ENCODE measurements at regions not wholly inside any gene's neighbourhood (a gene's known extent, or its start where the extent isn't known, plus 50 kb on each side); places are given as distances from the start of the nearest gene placed in this dataset.

DNA sequence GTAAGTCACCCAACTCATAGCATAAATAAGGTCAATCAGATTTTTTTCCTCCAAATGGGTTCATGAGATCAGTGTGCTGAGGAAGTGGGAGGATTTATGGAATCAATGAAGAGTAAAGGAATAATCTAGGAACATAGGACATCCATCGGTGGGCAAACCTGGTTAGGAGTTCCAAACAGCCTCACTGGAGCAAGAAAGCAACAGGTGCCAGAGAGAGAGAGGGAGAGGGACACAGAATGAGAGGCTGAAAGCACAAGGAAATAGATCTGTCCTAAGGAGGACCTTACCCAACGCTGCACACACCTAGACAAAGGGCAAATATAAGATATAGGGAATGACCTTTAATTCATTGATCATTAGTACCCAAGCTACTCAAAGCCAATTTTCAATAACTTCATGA lies 119.5 kb upstream of the ANKRD1 start:
- DNase-seq: no peak

DNA sequence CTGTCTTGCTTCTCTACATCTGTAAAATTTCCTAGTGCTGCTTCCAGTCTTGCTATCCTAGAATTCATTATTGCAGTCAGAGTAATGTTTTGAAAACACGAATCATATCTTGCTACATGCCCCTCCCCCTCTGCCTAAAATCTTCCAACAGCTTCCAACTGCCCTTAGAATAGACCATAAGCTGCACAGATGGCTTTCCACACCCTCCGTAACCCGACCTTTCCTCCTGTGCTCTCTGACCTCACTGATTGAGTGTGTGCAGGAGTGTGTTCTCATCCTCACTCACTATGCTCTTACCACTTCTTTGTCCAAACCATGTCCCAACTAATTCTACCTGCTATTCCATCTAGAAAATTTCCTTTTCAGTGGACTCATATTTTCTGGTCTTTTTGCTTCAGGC lies 121.2 kb upstream of the ANKRD1 start:
- no peak for DNase-seq

DNA sequence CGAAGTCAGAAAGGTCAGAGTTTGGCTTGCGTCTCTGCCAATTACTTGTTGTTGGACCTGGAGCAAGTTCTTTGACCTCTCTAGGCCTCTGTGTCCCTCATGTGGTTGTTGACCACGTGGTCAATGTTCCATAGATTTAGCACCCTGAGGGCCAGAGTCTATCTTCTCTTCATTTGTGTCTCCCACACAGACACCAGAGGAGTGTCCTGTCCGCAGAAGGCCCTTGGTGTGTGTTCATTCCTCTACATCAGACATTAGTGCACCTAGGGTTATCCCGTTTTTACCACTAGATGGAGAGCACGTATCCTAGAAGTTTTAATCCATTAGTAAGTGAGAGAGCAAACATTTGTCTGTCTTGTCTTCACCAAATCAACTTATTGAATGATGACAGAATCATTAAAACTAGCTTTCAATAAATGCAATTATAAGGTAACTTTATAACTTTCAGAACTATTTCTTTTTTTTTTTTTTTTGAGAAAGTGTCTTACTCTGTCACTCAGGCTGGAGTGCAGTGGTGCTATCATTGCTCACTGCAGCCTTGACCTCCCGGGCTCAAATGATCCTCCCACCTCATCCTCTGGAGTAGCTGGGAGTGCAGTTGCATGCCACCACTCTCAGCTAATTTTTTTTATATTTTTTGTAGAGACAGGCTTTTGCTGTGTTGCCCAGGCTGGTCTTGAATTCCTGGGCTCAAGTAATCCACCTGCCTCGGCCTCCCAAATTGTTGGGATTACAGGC lies 122.5 kb upstream of the ANKRD1 start:
- no peak for DNase-seq

DNA sequence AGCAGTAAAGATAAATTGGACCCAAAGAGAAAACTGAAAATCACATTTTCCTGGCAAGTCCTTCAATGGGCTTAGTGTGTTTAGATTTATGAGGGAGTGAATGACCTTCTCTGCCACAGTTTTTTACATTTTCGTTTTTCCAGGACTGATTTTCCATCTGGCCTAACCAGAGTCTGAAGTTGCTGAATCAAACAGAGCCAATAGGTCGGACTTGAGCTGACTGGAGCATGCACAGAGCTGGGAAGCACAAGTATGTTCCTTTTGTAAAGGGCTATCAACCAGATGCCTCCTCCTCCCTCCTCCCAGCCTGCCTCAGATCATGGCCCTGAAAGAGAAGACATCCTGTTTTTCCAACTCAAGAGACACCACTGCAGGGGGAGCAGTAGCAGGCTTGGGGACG lies 126.0 kb upstream of the ANKRD1 start:
- DNase-seq: no peak

DNA sequence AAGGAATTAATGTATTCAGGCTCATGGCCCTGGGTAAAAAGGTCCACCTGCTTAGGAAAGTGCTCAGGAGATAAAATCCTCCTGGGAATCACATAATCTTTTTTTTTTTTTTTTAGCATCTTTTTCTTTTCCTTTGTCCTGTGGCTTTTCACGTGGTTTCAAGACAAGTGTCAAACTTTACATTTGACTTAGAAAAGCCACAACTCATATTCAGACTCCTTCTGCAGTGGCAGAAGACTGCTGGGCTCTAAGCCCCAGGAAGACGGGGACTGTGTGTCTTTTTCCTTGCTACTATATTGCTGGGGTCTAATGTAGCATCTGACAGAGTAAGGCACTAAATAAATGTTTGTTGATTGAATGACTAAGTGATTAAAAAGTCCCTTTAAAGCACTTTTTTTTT lies 127.5 kb upstream of the ANKRD1 start:
- no peak for DNase-seq

DNA sequence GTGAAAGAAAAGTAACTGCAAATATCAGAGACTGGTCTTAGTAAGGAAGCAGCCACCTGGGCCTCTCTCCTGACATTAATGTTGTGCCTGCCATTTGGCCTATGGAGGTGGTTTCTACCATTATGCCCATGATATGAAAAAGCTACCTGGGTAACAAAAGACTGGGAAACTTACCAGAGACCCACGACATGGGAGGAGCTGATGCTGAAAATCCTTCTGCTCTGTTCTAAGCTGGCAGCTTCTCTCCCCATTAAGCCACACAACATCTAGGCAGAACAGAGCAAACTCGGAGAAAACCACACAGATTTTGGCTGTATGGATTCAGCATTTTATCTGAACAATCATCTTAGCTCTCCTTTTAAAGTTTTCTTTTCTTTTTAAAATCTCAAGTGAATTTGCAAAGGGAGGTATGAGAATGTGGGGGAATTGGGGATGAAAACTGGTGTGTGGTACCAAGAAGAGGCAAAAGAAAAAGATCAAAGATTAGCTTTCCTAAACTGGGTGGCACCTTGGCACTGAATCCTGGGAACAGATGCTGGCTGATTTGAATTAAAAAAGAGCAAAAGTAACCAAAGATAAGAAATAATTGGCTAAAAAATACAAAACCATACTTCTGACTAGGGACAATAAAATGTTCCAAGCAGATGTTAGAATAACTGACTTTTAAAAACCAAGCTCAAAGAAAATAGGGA lies 128.6 kb upstream of the ANKRD1 start:
- no peak for DNase-seq

DNA sequence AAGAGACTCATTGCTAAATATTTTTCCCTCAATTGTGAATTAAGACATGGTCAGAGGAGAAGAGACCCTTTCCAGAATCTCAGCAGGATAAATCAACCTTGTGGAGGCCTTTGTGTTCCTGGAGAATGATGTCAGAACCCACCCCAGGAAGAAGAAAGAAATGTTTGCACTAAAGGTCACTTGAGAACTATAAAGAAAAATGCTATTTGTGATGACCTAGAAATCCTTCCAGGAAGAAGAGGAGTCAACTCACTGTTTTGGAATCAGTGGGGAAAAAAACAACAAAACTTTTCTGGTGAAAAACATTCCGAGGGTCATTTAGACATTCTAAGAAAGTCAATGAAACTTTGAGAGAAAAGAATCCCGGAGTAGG lies 129.1 kb upstream of the ANKRD1 start:
- DNase-seq: no peak

DNA sequence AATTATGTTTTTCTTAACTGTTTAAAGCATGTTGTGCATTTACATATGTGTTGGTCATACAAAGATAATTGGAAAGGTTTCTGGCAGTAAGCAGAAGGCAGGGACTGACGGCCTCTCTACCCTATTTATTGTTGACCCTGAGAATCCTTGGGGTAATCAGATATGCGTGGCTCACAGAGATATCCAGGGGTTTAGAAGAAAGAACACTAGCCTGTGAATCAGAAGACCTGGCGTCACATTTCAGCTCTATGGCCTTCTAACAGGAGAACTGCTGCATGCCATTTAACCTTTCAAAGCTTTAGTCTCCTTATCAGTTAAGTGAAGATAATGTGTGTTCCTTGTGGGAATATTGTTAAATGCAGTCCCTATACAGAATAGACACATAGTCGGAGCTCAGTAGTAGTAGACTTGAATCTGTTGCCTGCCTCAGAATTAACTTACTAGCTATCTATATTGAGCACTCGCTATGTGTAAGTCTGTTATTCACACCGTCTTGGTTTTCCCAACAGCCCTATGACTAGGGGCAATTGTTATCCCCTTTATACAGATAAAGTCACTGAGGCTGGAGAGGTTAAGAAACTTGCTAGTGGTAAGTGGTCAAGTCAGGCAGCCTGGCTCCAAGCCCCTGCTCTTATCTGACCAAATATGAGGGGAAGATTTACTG lies 129.6 kb upstream of the ANKRD1 start:
- DNase-seq: no peak

DNA sequence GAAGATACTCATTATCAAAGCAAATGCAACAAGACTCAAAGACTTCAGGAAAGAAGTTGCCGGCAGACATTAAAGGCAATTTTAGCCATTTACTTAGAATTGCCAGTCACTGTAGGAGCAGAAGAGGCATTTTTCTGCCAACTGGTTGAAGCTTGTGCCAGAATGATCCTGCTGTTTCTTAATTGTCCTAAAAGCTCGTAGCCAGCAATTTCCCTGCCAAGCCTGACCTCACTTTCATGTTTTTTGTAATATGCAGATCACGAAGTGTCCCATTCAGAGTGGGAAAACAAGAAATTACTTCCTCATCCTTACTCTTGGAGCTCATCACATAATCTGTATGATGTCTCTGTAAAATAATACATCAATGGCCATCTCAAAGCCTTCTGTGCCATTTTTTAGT lies 130.9 kb upstream of the ANKRD1 start:
- DNase-seq: no peak

DNA sequence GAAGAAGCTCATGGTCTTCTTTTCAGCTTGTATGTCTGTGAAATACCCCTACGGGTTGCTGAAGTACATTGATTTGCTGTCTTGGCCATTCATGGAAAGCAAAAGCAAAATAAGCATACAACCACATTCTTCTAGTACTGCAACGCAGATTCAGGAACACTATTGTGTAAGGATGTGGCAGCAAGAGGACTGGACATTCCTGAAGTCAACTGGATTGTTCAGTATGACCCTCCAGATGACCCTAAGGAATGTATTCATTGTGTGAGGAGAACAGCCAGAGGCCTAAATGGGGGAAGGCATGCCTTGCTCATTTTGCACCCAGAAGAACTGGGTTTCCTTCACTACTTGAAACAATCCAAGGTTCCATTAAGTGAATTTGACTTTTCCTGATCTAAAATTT lies 133.4 kb upstream of the ANKRD1 start:
- no peak for DNase-seq

DNA sequence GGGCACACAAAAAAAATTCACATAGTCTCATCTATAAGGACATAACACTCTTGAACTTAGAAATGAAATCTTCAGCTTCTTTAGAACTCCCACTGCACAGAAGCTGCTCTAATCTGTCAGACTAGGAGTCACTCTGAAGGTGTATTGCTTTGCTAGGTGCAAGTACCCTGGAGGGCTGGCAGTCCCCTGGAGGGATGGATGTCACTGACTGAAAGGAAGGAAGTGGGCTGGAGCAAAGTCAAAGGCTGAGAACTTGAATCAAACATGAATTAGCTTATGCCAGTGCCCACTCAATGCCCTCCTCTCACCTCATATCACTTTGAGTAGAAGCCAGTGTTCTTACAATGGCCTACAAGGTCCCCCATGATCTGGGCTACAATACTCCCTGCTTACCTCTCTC lies 140.3 kb upstream of the ANKRD1 start:
- DNase-seq: no peak

DNA sequence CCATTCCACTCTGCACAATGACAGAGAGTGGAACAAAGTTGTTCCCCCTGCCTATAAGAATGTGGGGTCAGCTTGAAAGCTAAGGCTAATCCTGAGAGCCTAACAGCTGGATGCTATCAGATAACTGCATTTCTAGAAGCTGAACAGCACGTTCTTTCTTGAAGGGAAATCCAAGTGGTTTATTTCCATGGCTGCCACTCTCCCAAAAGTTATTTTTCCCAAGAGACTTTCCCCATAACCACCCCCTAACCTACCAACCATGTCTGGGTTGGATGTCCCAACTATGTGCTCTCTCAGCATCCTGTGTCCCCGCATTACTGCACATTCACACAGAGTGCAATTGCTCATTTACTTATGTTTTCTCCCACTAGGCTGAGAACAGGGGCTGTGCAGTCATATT lies 140.7 kb upstream of the ANKRD1 start:
- DNase-seq: no peak

DNA sequence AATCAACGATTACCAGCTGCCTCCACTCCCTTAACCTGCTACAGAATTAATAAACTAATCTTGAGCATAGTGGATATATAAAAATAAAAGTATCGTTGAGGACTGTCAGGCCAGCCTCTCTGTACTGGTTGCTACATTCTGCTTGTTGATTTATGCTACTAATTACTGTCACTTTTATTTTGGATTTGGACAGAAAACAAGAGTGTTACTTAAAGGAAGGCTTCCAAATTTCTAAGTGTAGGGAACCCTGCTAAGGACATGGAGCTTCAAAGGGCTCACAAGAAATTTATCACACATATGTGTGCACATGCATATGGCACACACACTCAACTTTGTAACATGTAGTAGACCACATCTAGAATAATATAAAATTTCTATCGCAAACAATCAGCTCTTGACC lies 141.2 kb upstream of the ANKRD1 start:
- no peak for DNase-seq

DNA sequence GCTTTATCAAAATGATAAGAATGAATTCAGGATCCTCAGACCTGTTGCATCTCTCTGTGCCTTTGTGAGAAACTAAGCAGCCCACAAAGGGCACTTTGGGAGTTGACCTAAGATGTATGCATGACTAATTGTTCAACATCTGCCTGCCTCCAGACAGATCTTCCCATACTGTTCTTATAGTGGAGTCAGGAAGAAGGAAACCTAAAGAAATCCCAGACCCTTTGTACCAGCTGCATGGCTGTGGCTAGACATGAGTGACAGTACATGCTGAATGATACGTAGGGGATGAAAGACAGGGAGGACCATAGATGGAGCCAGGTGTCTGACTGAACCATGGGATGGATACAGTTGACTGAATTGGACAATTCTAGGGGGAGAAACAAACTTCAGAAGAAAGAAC lies 148.7 kb upstream of the PCGF5 start:
- DNase-seq: no peak

DNA sequence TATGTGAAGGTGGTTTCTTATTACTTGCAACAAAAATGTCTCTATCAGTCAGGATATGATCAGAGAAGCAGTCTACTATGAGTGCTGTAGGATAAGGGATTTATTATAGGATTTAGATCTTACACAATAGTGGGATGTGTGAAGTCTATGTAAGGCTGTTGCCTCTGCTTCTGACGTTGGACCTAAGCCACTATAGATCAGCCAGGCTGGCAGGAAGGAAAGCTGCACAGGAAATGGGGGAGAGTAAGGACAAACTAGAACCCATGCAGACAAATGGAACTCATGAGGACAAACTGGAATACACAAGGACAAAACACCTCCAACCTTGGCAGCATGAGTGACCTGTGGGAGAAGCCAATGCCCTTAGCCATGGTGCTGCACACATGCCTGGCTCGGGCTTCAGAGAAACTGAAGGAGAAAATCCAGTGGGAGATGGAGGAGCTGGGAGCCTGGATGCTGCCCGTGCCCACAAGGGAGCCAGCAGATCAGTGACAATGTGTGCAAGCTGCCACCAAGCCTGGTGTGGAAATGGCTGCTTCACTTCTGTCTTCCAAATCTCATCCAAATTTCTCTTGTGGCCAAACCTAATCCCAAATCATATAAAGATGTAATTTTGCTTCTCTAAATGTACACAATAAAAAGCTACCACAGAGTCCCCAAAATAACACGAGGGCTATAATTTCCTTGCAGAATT lies 147.0 kb upstream of the PCGF5 start:
- DNase-seq: no peak

DNA sequence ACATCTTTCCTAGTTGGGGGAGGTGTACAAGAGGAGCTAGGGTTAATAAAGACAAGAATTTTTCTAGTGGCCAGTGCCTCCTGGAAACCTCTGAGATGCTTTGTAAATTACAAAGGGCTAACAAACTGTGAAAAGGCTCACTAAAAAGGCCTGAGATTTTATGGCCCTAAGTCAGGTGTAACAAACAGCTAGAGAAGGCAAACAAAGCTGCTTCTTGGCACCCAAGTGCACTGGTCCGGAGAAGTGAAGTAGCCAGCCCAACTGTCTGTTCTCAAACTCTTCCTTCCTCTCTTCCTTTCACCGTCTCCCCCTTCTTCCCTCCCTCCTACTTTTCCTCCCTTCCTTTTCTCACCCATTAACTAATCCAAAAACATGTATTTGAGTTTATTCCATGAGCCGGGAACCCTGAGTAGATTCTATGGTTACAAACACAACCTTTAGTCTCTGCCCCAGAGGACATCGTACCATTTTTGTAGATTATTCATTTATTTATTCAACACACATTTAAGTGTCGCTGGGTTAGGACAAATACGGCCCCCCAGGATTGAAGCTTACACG lies 143.4 kb upstream of the PCGF5 start:
- no peak for DNase-seq

DNA sequence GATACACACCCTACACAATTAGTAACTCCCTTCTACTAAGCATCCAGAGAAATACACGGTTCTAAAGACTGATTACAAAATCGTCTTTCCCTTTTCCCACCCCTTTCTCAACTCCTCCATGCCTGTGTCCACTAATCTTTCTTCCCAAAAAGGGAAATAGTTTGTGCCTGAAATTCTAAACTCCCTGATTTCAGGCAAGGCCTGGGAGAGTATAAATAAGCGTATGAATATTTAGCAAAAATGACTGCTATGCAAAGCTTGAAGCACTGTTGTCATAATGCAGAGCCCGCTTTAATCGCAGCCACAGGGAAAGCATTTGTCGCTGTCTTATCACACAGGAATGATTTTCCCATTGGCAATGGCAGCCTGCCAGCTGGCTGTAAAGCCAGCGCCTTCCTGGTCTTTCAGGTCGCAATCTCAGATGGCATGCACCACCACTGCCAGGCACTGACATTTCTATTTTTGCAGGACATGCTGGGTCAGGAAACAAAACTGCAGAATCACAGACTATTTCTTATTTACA lies 142.9 kb upstream of the PCGF5 start:
- DNase-seq: no peak

DNA sequence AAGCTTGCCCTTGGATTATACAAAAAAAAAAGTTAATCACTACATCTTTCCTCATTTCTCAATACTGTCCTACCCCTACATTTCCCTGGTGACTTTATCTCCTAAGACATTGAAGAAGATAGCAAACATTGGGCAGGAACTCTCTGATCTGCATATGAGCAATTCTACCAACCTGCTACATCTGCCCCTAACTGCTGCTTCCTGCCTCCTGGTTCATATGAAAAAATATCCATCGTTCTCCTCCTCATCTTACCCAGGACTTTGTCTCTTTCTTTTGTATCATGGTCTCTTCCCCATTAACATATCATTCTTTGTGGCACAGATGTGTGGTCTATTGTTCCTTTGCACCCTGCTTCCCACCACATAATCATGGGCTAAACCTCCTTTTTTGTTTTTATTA lies 139.7 kb upstream of the PCGF5 start:
- DNase-seq: no peak

DNA sequence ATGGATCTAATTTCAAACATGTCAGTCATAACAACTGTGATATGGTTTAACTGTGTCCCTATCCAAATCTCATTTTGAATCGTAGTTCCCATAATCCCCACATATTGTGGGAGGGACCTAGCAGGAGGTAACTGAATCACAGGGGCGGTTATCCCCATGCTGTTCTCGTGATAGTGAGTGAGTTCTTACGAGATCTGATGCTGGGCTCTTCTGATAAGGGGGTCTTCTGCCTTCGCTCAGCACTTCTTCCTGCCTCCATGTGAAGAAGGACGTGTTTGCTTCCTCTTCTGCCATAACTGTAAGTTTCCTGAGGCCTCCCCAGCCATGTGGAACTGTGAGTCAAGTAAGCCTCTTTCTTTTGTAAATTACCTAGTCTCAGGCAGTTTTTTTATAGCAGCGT lies 138.0 kb upstream of the PCGF5 start:
- no peak for DNase-seq

DNA sequence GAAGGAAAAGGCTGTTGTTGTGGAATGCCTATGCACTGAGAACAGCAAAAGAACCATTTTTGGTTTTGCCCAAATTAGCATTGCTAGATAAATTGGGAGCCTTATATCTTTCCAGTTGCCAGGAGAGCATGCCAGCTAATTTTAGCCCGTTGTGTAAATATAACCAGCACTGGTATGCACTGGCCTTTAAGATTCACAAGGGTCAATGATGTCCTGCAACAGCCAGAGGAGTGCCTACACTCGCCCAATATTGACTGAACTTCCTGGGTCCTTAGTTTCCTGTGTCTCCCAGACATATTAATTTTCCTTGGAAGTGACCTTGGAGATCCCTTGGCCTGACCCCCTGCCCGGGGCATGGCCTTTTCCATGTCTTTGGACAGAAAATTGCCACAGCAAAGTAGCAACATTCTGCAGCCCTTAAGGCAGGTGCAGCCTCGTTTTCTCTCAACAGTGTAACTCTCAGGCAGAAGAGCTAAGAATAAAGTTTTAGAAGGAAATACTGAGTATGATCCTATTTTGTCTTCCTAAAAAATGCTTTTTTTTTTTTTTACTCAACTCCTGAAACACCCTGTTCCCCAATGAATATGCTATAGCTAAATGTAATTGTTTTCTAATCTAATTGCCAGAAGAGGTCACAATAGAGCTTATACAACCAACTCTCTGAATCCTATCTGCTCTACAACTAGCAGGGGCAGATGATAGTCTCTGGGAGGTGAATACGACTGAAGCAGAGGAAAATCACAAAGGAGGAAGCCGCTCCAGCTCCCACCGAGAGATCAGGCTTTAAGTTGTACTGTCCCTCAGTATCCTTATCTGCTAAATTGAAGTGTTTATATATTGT lies 131.9 kb upstream of the PCGF5 start:
- no peak for DNase-seq

DNA sequence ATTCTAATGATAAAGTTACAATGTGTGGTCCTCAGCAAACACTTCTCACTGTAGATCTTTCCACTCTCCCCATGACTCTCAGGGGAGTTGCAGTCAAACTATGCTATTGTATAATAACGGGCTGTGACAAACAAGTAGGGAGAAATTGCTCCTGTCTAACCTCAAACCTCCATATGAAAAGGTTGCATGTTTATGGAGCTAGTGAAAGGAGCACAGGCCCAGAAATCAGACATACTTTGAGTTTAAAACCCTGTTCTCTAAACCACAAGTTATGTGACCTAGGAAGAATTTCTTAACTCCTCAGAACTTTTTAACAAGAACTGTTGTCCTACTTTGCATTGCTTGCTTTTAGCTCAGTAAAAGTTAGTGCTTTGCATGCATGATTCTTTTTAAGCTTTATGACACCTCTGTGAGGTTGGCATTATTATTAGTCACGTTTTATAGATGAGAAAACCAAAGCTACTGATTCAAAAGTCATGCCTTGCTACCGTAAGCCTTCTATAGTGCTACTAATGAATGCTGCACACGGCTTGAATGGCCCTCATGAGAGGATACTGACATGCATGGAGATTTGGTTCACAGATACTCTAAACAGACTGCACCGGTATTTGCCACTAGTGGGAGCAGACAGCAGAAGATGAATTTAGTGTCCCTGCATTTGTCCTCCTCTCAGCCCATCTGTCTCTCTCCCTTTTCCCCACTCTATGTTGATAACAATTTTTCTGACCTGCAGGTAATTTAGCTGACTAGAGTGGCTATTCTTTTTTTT lies 129.5 kb upstream of the PCGF5 start:
- DNase-seq: no peak

DNA sequence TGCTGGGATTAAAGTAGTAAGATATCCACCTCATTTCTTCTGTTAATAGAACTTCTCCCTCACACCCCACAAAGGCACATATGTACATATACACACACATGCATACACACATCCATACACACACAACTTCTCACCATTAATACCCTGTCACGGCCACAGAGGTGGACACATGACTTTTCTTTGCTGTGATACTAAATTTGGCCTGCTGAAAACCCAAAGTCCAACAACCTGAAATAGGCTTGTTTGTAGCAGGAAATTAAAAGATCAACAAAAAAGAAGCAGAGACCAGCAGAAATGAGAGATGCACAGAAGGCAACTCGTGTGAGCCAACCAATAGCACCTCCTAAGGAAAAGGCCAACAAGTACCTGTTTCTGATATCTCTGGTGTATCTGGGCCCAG lies 128.7 kb upstream of the PCGF5 start:
- DNase-seq: no peak

All from stimulated activated naive CD4-positive, alpha-beta T cell treated with Interleukin-2 at 50 U/mL for 16 hours (primary cell).